ENCODE measurements at regions not wholly inside any gene's neighbourhood (a gene's known extent, or its start where the extent isn't known, plus 50 kb on each side); places are given as distances from the start of the nearest gene placed in this dataset.

DNA sequence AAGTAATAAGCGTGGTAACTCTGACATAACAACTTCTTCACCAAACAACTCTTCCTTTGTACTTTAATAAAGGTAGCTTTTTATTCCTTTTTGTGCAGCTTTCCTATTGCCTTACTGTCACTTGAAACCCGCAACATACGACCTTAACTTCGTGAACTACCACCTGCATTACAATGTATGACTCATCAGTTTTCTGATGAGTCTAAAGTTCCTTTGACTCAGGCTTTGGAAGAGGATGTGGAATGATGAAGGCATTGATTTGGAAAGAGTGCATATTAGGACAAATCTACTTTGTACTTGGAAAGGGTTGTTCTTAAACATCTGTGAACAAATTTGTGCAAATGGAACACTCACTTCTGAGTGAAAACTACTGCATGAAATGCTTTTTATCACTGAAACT is 1012.1 kb downstream of the TMEM182 start:
- Histone ChIP-seq H3K4me2 (ENCODE audit: low read length) (no peak overlapping the region), H3K9me3 (ENCODE audit: low read length) (no peaks in the 10 kb centered on the region), H3K9me2 (ENCODE audit: insufficient read depth, low read length) (no peaks in the 10 kb centered on the region), H3K9ac (ENCODE audit: low read length) (no peak overlapping the region), H3K4me3 (ENCODE audit: low read length) (no peak overlapping the region), H3K79me2 (replicated peaks; ENCODE audit: insufficient read depth, low read length) (no peaks in the 10 kb centered on the region), H4K20me1 (ENCODE audit: insufficient read depth) (no peaks in the 10 kb centered on the region), H2AFZ (ENCODE audit: low read depth, low read length) (no peak overlapping the region), H3F3A (ENCODE audit: insufficient read depth, low read length, poor library complexity, severe bottlenecking) (no peaks in the 10 kb centered on the region), H3K27me3 (ENCODE audit: insufficient read depth, low read depth, low read length) (no peaks in the 10 kb centered on the region), H3K36me3 (ENCODE audit: insufficient read depth, low read length) (no peaks in the 10 kb centered on the region), H3K27ac (ENCODE audit: low read length) (no peak overlapping the region)
- TF ChIP-seq RAD21 (conservative IDR thresholded peaks at IDR 0.05) (no peak), EP300 (conservative IDR thresholded peaks at IDR 0.05; ENCODE audit: poor library complexity, severe bottlenecking) (no peak), TAF1 (IDR thresholded peaks at IDR 0.05; ENCODE audit: low read depth) (no peak)
- TF ChIP-seq, protein P1, sequence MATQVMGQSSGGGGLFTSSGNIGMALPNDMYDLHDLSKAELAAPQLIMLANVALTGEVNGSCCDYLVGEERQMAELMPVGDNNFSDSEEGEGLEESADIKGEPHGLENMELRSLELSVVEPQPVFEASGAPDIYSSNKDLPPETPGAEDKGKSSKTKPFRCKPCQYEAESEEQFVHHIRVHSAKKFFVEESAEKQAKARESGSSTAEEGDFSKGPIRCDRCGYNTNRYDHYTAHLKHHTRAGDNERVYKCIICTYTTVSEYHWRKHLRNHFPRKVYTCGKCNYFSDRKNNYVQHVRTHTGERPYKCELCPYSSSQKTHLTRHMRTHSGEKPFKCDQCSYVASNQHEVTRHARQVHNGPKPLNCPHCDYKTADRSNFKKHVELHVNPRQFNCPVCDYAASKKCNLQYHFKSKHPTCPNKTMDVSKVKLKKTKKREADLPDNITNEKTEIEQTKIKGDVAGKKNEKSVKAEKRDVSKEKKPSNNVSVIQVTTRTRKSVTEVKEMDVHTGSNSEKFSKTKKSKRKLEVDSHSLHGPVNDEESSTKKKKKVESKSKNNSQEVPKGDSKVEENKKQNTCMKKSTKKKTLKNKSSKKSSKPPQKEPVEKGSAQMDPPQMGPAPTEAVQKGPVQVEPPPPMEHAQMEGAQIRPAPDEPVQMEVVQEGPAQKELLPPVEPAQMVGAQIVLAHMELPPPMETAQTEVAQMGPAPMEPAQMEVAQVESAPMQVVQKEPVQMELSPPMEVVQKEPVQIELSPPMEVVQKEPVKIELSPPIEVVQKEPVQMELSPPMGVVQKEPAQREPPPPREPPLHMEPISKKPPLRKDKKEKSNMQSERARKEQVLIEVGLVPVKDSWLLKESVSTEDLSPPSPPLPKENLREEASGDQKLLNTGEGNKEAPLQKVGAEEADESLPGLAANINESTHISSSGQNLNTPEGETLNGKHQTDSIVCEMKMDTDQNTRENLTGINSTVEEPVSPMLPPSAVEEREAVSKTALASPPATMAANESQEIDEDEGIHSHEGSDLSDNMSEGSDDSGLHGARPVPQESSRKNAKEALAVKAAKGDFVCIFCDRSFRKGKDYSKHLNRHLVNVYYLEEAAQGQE (IDR thresholded peaks at IDR 0.05; ENCODE audit: borderline replicate concordance) = no peak

DNA sequence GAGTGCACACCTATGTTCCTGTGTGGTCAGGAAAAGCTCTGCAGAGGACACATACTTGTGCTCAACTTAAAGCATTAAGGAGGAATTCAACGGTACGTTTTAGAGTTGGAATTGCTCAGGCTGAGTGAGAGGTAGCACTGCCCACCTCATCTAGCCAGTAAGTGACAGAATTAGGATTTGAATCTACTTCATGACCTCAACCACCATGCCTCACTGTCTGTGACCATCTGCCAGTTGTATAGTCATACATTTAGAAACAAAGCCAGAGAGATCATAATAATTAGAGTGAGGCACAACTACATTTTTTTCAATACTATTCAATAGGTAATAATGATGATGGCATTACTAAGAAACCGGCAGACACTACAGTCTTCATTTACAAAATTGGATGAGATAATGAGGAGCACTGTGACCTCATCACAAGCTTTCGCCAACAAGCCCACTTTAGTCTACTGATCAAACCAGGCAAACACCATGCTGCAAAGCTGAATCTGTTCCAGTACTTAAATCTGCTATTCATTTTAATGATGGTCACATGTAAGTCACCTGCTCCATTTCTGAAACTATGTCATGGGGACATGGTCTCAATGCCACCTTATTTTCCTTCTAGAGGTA is 1018.4 kb downstream of the TMEM182 start:
- TF ChIP-seq MXI1 (conservative IDR thresholded peaks at IDR 0.05; ENCODE audit: poor library complexity, severe bottlenecking) = no peak
- TF ChIP-seq, protein P2, sequence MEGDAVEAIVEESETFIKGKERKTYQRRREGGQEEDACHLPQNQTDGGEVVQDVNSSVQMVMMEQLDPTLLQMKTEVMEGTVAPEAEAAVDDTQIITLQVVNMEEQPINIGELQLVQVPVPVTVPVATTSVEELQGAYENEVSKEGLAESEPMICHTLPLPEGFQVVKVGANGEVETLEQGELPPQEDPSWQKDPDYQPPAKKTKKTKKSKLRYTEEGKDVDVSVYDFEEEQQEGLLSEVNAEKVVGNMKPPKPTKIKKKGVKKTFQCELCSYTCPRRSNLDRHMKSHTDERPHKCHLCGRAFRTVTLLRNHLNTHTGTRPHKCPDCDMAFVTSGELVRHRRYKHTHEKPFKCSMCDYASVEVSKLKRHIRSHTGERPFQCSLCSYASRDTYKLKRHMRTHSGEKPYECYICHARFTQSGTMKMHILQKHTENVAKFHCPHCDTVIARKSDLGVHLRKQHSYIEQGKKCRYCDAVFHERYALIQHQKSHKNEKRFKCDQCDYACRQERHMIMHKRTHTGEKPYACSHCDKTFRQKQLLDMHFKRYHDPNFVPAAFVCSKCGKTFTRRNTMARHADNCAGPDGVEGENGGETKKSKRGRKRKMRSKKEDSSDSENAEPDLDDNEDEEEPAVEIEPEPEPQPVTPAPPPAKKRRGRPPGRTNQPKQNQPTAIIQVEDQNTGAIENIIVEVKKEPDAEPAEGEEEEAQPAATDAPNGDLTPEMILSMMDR (IDR thresholded peaks at IDR 0.05; ENCODE audit: poor library complexity, severe bottlenecking) = no peak
- no peak for TF ChIP-seq SMC3 (conservative IDR thresholded peaks at IDR 0.05; ENCODE audit: poor library complexity)
- TF ChIP-seq POLR2AphosphoS5 (IDR thresholded peaks at IDR 0.05) = no peak
- no peak for TF ChIP-seq EP300 (conservative IDR thresholded peaks at IDR 0.05; ENCODE audit: poor library complexity, severe bottlenecking)
- TF ChIP-seq EZH2 (IDR thresholded peaks at IDR 0.05; ENCODE audit: borderline replicate concordance, insufficient read depth, low read length, poor library complexity, severe bottlenecking) = no peak
- H3K9me2 ChIP-seq (ENCODE audit: insufficient read depth, low read length) = no peaks in the 10 kb centered on the region
- H3K79me2 ChIP-seq (replicated peaks; ENCODE audit: insufficient read depth, low read length) = no peaks in the 10 kb centered on the region
- no peaks in the 10 kb centered on the region for H3K36me3 ChIP-seq (ENCODE audit: insufficient read depth, low read length)
- no peak overlapping the region for H3K4me3 ChIP-seq (ENCODE audit: low read length)
- no peak overlapping the region for H2AFZ ChIP-seq (ENCODE audit: low read depth, low read length)
- H3K9me3 ChIP-seq (ENCODE audit: low read length) = no peaks in the 10 kb centered on the region
- H3K27ac ChIP-seq (ENCODE audit: low read length) = no peak overlapping the region
- H3F3A ChIP-seq (ENCODE audit: insufficient read depth, low read length, poor library complexity, severe bottlenecking) = no peaks in the 10 kb centered on the region
- no peaks in the 10 kb centered on the region for H4K20me1 ChIP-seq (ENCODE audit: insufficient read depth)
- no peak overlapping the region for H3K9ac ChIP-seq (ENCODE audit: low read length)
- H3K4me2 ChIP-seq (ENCODE audit: low read length) = no peak overlapping the region
- no peaks in the 10 kb centered on the region for H3K27me3 ChIP-seq (ENCODE audit: insufficient read depth, low read depth, low read length)
